Nephron (organoid): ENCODE measurements at regions not wholly inside any gene's neighbourhood (a gene's known extent, or its start where the extent isn't known, plus 50 kb on each side); places are given as distances from the start of the nearest gene placed in this dataset.

Source experiments
- H3K27ac Mint-ChIP-seq, 3 experiments: 2 replicates each; pipeline ENCODE4 v1.8.0; 2020; ENCODE audit warnings: mixed read lengths in 3 of 3, mild to moderate bottlenecking in 2 of 3, moderate library complexity in 1 of 3
- H3K27me3 Mint-ChIP-seq: 2 replicates; pipeline ENCODE4 v1.8.0; 2021; ENCODE audit warnings: low read depth, mild to moderate bottlenecking, moderate library complexity, mixed read lengths
- H3K36me3 Mint-ChIP-seq: 2 replicates; pipeline ENCODE4 v1.8.0; 2020; ENCODE audit warnings: low read depth, mixed read lengths
- H3K4me1 Mint-ChIP-seq: 2 replicates; pipeline ENCODE4 v1.8.0; 2020; ENCODE audit warnings: mixed read lengths
- H3K4me3 Mint-ChIP-seq, 3 experiments: 2 replicates each; pipeline ENCODE4 v1.8.0; 2020; ENCODE audit warnings: mild to moderate bottlenecking in 3 of 3, mixed read lengths in 3 of 3, moderate library complexity in 2 of 3
- H3K9me3 Mint-ChIP-seq: 2 replicates; pipeline ENCODE4 v1.8.0; 2020; ENCODE audit warnings: mixed read lengths
- TF ChIP-seq, protein P1 (sequence below), 3 experiments: fragments of 200-600 bp; sonication (generic); IDR thresholded peaks; one replicate each; pipeline ENCODE4 v1.5.0; 2021; ENCODE audit warnings: antibody characterized with exemption in 3 of 3; ENCODE audit not compliant: unreplicated experiment in 3 of 3

DNA sequence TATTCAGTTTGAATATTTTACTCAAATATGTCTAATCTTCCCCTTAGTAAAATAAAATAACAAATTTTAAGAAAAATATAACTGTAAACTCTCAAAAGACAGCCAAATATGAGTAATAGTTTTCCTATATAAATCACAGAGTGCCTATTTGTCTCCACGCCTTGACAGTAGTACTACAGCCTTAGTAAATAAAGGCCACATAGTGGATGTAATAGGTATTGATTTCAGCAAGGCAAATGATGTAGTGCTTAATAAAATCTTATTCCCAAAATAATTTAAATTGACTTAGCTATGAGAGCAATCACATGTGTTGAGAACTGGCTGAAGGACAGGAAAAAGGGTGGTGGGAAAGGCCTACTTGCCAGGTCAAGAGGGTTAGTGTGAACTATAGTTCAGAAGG is 747.2 kb downstream of the OLFM4 start:
- no peaks in the 10 kb centered on the region for H3K4me1 Mint-ChIP-seq
- H3K36me3 Mint-ChIP-seq, result no peaks in the 10 kb centered on the region
- H3K4me3 Mint-ChIP-seq, result no peak overlapping the region
- TF ChIP-seq, protein P1, sequence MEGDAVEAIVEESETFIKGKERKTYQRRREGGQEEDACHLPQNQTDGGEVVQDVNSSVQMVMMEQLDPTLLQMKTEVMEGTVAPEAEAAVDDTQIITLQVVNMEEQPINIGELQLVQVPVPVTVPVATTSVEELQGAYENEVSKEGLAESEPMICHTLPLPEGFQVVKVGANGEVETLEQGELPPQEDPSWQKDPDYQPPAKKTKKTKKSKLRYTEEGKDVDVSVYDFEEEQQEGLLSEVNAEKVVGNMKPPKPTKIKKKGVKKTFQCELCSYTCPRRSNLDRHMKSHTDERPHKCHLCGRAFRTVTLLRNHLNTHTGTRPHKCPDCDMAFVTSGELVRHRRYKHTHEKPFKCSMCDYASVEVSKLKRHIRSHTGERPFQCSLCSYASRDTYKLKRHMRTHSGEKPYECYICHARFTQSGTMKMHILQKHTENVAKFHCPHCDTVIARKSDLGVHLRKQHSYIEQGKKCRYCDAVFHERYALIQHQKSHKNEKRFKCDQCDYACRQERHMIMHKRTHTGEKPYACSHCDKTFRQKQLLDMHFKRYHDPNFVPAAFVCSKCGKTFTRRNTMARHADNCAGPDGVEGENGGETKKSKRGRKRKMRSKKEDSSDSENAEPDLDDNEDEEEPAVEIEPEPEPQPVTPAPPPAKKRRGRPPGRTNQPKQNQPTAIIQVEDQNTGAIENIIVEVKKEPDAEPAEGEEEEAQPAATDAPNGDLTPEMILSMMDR (IDR thresholded peaks at IDR 0.05; ENCODE audit: unreplicated experiment in 3 of 3), result no peak
- H3K27me3 Mint-ChIP-seq, result peaks cover 3% of the 10 kb centered on the region
- no peak overlapping the region for H3K27ac Mint-ChIP-seq
- no peaks in the 10 kb centered on the region for H3K9me3 Mint-ChIP-seq

DNA sequence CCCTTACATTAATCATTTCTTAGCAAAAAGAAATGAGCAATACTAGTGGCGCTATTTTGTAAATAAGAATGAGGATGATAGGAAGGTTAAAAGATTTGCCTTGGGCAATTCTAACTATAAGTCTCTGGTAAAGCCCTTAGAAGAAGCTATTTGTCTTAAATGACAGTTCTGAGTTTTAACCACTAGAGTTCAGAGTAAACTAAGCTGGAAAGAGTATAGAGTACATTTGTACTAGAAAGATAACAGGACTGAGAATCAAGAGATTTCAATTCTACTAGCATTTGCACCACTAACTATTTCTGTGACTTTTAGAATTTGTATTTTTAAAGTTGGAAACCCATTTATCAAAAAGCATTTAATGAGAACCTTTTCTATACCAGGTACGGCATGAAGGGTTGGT is 750.3 kb downstream of the OLFM4 start:
- no peak overlapping the region for H3K4me3 Mint-ChIP-seq
- no peak overlapping the region for H3K27ac Mint-ChIP-seq
- H3K4me1 Mint-ChIP-seq, result peaks cover 10% of the 10 kb centered on the region
- TF ChIP-seq, protein P1 (IDR thresholded peaks at IDR 0.05; ENCODE audit: unreplicated experiment in 3 of 3), result no peak
- H3K9me3 Mint-ChIP-seq, result no peaks in the 10 kb centered on the region
- no peaks in the 10 kb centered on the region for H3K36me3 Mint-ChIP-seq
- peaks cover 7% of the 10 kb centered on the region for H3K27me3 Mint-ChIP-seq

DNA sequence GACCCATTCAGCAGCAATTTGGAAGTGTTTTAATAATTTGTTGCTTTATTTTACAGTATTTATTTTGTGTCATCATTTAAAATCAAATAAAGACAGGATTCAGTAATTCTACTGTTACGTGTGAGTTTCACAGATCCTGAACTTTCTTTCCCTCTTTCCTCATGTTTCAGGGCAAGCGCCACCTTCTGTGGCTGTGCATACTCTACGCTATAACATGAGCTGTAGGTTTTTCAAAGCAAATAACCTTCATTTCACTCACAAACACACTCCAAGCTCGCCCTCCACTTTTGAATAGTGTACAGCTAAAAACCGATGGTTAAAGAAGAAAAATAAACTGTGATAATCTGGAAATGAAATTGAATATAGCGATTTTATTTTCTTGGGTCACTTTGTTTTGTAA is 753.3 kb downstream of the OLFM4 start:
- TF ChIP-seq, protein P1 (IDR thresholded peaks at IDR 0.05; ENCODE audit: unreplicated experiment in 3 of 3), result no peak
- peak overlapping the region; percentile 47 to 68 (median 54) for H3K4me3 Mint-ChIP-seq

DNA sequence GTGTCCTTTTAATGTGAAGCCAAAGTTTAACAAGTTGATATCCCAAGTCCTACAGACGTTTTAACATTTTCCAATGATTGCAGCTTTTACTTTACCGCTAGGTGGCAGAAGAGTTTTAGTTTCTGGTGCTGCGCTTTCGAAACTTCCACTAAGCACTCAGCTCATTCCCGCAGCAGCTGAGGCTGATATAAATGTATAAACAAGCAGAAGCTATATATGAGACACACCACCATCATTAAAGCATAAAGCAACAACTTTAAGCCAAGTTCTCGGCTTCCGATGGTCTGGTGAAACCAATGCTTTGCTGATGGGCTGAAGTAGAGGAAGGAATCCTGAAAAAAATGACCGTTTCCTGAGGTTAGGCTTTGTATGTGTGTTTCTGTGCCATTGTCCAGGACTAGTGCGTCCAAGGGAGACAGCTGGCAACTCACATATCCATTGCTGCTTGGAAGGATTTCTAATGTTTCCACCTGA is 753.9 kb downstream of the OLFM4 start:
- peak overlapping the region in 2 of 3 experiments; percentile 1 to 53 for H3K27ac Mint-ChIP-seq
- H3K27me3 Mint-ChIP-seq, result peaks cover 11% of the 10 kb centered on the region
- peak overlapping the region; percentile 47 to 68 (median 54) for H3K4me3 Mint-ChIP-seq
- peaks cover 10% of the 10 kb centered on the region for H3K4me1 Mint-ChIP-seq
- no peaks in the 10 kb centered on the region for H3K36me3 Mint-ChIP-seq
- TF ChIP-seq, protein P1 (IDR thresholded peaks at IDR 0.05; ENCODE audit: unreplicated experiment in 3 of 3), result peak; percentile 74 to 85 (median 77)
- H3K9me3 Mint-ChIP-seq, result no peaks in the 10 kb centered on the region

More for the DNA sequence above, 753.3 kb downstream of the OLFM4 start:
- Mint-ChIP-seq H3K27me3 (peaks cover 11% of the 10 kb centered on the region), H3K36me3 (no peaks in the 10 kb centered on the region), H3K27ac (no peak overlapping the region), H3K9me3 (no peaks in the 10 kb centered on the region), H3K4me1 (peaks cover 10% of the 10 kb centered on the region)

DNA sequence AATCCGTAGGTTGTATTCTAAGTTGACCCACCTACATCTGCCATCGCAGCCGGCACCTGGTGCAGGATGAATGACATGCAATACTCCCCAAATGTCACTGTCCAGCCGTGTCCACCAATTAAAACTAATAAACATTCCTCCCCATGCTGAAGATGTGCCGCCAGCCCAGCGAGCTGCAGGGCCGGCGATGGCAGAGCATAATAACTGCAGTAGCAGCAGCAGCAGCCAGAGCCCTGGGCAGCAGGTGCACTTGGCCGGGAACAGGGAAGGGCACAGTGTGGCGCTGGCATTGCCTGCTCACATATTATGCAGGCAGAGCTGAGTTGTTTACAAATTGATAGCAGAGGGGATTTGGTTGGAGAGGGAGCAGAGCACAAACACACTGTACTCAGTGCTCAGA is 754.9 kb downstream of the OLFM4 start:
- H3K9me3 Mint-ChIP-seq, result no peaks in the 10 kb centered on the region
- H3K36me3 Mint-ChIP-seq, result no peaks in the 10 kb centered on the region
- peaks cover 11% of the 10 kb centered on the region for H3K27me3 Mint-ChIP-seq
- TF ChIP-seq, protein P1 (IDR thresholded peaks at IDR 0.05; ENCODE audit: unreplicated experiment in 3 of 3), result no peak
- no peak overlapping the region for H3K27ac Mint-ChIP-seq
- no peak overlapping the region for H3K4me3 Mint-ChIP-seq
- peaks cover 10% of the 10 kb centered on the region for H3K4me1 Mint-ChIP-seq

DNA sequence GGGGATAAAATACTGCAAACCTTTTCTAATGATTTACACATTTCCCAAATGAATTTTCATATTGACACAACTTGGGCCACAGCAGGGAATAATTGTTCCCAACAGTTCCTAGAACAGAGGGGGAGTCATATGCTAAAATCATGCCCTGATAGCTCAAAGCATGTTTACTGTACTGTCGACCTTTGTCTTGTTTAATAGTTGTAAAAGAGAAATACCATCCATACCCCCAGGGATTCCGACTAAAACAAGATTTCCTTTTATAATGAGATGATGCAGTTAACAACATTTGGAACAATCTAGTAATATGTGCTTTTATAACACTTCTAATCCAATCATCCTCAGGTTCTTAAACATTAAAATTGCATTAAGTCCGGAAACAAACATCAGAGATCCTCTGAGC is 759.7 kb downstream of the OLFM4 start:
- H3K27me3 Mint-ChIP-seq, result peaks cover 7% of the 10 kb centered on the region
- H3K9me3 Mint-ChIP-seq, result no peaks in the 10 kb centered on the region
- no peak overlapping the region for H3K27ac Mint-ChIP-seq
- no peak overlapping the region for H3K4me3 Mint-ChIP-seq
- TF ChIP-seq, protein P1 (IDR thresholded peaks at IDR 0.05; ENCODE audit: unreplicated experiment in 3 of 3), result no peak
- H3K36me3 Mint-ChIP-seq, result no peaks in the 10 kb centered on the region
- no peaks in the 10 kb centered on the region for H3K4me1 Mint-ChIP-seq
